ENCODE measurements at regions not wholly inside any gene's neighbourhood (a gene's known extent, or its start where the extent isn't known, plus 50 kb on each side); places are given as distances from the start of the nearest gene placed in this dataset.

- TF ChIP-seq CTCF (conservative IDR thresholded peaks at IDR 0.05 in 1 of 2, IDR thresholded peaks at IDR 0.05 in 1 of 2; ENCODE audit: low read depth in 1 of 2, low read length in 2 of 2) (no peak), EZH2 (IDR thresholded peaks at IDR 0.05; ENCODE audit: low read length, missing control alignments) (no peak)
These were observed 478.5 kb downstream of the TRIB2 start for GRCh38 chr2:13195270-13195669.
